HS-5 (cell line): ENCODE measurements at regions not wholly inside any gene's neighbourhood (a gene's known extent, or its start where the extent isn't known, plus 50 kb on each side); places are given as distances from the start of the nearest gene placed in this dataset.
"Not testable (repeated sequence)": the region's sequence is repeated elsewhere in the genome, so short reads cannot be mapped to it uniquely, and the experiment has no call there.

Experiments
- DNase-seq: peaks from one replicate; pipeline ENCODE4 v3.0.0-alpha.2; 2012; ENCODE audit warnings: low read depth

DNA sequence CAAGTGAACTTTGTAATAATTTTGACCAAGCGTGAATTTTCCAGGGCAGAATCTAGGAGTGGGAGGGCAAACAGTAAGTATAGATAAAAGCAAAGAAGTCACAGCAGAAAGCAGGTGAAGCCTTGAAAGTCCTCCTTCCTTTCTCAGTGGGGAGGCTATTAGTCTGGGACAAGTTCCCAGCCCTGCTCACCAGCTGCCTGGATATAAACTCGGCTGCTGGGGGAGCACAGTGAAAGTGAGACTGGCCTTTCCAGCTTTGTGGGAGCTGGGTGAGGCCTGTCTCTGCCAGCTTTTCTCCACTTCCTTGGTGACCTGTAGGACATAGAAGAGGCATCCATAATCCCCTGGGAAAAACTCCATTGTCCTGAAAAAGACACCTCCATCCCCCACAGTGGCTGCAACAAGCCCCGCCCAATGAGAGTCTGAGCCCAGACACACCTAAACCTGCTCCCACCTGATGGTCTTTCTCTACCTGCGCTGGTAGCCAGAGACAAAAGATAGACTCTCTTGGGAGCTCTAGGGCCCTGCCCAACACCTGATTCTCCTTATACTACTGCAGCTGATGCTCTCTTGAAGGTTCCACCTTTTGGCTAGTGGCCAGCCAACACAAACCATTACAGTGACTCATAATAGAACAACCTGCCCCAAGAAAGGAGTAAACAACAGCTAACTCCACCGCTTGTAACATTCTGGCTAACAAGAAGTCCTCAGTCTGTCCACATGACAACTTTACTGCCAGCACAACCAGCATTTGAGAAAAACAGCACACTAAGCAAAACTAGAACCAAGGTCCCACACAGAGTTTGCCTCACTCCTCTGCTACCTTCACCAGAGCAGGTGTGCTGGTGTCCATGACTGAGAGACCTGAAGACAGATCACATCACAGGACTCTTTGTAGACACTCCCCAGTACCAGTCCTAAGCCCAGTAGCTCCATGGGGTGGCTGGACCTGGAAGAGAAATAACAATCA, 252.2 kb upstream of the SLITRK6 start:
- DNase-seq, result no peak

- no peak for DNase-seq
Measured at GRCh38 chr13:86038490-86038889, 239.3 kb upstream of the SLITRK6 start.

DNA sequence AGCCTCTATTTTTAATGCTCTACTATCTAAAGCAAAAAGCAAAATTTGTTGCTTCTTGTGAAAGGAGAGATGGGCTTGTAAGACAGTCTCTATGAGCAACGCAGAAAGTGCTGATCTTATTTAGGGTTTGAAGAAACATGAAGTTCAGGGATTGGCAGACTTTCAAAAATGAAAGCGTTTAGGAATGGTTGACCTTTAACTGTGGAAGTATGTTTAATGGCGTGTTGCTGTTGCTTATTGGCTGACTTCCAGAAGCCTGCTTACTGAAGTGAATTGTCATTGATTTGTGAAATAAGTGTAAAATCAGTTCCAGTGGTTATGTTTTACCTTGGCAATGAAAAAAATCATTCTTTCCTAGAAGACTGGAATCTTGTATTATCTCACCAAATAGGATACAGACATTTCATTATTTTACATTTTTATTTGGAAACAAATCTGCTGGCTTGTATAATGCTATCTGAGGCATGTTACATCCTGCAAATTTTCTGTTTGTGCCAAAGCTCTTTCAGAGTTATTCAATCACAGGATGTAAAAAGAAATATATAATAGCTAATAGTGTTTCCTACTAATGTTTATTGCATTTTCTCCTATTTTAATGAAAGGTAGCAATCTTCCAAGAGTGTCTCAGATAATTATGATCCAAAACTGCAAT, 221.3 kb upstream of the SLITRK6 start:
- DNase-seq, result peak; percentile 19

DNA sequence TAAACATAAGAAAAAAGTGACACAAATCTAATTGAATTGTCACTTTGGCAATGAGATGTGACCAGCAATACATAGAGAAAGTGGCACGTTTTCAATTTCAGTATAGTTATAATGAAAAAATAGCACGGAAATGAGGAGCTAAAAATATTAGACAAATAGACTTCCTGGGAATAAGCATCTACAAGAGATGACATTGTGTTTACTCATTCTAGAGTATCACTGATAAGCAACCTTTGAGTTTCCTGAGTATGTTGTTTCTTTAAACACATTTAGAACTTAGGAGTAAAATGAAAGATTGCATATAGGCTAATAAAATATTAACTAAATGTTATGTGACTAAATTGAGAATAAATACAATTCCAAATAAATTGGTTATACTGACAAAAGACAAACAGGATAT, 207.1 kb upstream of the SLITRK6 start:
- no peak for DNase-seq

- no peak for DNase-seq
Measured at GRCh38 chr13:86003029-86003428, 203.8 kb upstream of the SLITRK6 start.

DNA sequence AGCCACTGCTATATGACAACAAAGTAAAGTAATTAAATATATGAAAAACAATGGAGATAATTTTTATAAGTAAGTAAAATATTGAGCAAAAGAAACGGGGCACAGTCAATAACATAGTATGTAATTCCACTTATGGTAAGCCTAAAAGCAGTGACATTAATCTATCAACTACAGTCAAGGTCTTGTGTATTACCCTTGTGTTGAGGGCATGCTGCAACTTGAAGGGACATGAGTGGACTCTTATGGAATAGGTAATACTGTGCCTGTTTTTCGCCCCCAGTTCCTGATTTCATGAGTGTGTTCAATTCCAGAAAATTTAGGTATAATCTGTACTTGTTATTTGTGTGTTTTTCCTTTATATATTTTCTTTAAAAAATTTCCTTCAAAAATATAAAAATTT, 201.3 kb upstream of the SLITRK6 start:
- DNase-seq, result no peak

DNA sequence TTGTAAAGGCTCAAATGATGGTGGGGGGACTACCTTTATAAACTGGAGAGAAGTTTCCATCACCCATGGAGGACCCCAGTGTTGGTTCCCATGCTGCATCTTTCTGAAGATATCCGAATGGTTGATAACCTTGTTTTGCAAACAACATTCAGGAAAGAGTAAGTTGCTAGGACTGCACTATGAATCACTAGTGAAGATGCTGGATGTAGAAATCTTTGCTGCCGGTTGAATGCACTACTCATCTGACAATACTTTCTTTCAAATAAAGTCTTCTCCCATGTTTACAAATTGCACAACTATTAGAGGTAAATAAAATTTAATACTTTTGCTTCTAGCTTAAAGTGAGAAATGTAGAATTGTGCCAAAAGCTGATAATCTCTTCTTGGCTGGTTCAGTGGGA, 198.4 kb upstream of the SLITRK6 start:
- DNase-seq, result no peak

GRCh38 chr13:85995788-85996418, 196.7 kb upstream of the SLITRK6 start:
- DNase-seq, result no peak

GRCh38 chr13:85993567-85993966, 194.3 kb upstream of the SLITRK6 start:
- no peak for DNase-seq

DNA sequence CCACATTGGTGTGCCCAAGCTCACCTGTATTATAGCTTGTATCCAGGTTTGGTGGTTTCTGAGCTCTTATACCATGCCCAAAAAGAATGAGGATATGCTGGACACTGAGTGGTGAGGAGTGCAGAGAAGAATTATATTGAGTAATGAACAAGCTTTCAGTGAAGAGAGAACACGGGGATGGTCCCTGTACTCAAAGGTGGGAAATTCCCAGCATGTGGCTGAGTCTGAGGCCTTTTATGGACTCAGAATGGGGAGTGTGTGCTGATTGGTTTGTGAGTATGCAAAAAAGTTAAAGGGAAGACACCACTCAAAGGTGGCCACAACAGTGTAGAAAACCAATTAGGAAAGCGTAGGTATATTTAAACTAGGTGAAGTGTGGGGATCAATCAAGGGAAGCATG, 191.2 kb upstream of the SLITRK6 start:
- DNase-seq, result no peak

DNA sequence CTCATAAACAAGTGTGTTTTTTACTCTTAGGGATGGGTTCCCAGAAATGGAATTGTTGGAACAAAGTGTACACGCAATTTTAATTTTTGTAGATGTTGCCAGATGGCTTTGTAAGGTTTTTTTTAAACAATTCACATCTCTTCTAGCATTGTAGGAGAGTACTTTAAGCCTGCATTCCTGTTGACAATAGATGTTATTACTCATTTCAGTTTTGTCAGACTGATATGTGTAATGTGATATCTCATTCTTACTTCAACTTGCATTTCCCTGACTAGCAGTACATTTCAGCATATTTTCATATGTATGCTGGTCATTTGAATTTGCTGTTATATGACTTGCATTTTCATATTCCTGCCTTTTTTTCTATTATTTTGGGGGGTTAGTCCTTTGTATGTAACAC, 186.6 kb upstream of the SLITRK6 start:
- DNase-seq, result peak; percentile 15

GRCh38 chr13:85982102-85982501, 182.9 kb upstream of the SLITRK6 start:
- no peak for DNase-seq

DNA sequence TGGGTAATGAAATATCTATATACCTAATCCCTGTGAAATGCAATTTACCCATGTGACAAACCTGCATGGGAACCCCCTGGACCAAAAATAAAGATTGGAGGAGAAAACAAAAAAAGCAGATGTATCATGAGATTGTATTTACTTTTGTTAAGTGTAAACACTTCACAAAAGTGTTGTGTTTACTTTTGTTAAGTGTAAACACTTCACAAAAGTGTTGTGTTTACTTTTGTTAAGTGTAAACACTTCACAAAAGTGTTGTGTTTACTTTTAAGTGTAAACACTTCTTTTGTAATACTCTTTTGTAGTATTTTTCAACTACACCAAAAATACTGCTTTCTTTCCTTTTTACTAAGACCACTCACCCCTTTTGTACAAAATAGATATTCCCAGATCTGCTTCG, 181.2 kb upstream of the SLITRK6 start:
- not testable (repeated sequence) for DNase-seq

DNA sequence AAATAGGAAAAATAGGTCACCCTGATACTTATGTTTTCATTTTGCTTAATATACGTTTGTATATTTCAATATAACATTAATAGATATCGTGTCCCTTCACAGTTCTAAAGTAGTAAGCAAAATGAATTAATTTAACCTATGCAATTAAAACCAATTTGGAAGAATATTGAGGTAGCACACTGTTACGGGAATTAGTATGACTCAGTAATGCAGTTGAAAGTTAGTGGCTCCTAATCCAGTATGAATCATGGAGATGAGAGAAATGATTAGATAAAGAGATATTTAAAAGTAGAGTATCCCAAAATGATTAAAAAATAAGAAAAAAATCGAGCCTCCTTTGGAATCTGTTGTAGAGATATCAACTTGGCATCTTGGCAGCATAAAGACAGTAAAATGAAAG, 177.0 kb upstream of the SLITRK6 start:
- no peak for DNase-seq

DNA sequence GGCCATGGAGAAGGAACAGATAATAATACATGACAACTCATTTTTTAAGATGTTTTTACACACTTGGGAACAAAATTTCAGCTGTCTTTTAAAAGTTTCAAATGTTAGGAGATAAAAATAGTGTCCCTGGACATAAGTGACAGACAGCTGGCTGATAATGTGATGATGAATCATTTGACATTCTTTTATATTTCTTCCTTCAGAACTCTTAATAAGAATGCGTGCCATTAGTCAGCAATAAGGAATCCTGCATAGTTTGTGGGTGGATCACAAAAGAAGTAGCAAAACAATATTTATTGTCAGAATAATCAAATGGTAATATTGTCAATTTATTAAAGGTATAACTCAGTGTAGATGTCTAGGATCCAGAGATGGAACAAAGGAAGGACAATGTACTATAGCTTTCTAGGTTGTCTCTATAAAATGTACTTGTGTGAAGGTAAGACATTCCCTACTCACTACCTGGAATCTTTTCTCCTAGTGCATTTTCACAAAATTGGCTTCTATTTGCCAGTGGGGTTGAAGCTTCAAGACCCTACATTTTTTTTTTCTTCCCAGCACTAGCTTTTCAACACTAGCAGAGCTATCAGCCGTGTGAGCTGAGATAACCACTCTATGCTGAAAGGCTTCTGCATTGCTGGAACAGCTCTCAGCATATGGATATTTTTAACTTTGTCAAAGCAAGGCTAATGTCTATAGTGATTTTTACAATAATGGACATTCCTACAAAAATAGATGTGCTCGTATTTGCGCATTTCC, 175.6 kb upstream of the SLITRK6 start:
- peak; percentile 24 for DNase-seq

DNA sequence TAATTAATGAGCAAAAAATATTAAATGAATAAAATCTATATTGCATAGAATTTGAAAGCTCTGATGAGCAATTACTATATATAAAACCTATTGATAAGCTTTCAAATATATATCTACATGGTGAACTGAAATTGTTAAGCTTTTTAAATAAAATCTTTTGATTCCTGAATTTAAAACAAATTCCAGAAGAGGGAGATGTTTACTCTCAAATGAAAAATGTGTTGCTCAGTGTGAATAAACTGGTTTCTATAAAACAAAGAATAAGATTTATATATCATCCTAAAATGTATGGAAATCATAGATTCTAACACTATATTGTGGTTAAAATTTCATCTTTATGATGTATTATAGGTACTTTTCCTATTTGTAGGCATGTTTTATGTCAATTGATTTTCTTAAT, 171.5 kb upstream of the SLITRK6 start:
- DNase-seq, result no peak

DNA sequence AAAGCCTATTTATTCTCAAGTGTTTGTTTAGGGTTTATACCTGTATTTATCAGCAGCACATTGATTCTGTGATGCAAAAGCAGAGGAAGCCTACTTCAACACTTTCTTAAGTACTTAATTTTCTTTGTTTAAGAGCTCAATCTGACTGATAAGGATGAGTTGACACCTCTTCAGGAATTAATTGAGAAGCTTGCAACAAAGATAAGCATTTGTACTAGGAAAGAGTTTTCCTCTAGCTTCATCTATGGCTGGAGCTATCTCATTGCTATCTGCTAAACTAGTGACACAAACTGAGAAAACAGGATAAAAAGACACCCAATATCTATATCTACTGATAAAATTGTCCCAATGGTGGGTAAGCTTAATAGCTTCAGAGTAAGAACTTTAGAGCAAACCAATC, 170.1 kb upstream of the SLITRK6 start:
- no peak for DNase-seq

DNA sequence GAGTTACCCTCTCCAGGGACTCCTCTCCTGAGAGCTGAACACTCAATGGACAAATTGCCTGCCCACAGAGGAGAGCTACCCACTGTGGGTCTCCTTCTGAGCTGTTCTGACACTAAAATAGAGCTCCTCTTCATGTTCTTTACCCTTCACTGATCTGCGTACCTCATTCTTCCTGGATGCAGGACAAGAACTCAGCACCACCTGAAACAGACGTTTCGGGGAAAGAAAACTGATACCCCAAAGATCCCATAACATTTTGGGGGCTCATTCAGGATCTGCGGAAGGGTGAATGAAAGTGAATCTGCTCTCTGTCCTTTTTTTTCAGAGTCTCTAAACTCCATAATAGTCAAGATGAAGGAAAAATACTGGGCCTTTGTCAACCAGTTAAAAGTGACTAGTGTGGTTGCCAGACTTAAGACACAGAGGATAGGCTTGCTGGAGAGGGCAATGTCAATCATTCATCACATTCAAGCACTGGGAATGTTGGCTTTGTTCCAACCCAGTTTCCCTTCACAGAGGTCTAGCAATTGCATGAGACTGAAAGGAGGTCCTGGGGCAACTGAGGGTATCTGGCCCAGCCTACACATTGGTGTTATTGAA, 136.7 kb upstream of the SLITRK6 start:
- DNase-seq, result no peak

- no peak for DNase-seq
Measured at GRCh38 chr13:85930108-85930507, 130.9 kb upstream of the SLITRK6 start.

DNA sequence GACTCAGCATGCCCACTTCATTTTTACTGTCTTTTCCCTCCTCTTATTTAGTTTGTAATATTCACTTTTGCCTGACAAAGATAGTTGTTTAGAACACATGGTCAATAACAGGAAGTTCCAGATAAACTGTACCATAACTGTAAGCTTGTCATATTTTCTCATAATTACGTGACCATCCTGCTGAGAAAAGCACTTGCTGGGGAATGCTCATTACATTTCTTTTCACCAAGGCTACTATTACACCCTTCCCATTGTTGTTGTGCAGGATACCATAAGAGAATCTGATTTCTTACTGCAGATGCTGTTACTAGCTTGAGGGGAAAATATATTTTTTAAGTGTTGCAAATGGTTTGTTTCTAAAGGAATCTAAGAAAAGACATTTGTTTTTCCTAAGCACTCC, 111.7 kb upstream of the SLITRK6 start:
- no peak for DNase-seq

GRCh38 chr13:85900521-85900920, 101.3 kb upstream of the SLITRK6 start:
- DNase-seq, result no peak
